ENCODE measurements at regions not wholly inside any gene's neighbourhood (a gene's known extent, or its start where the extent isn't known, plus 50 kb on each side); places are given as distances from the start of the nearest gene placed in this dataset.
A peak's percentile ranks its signal among the peaks of the same experiment; 100 is the strongest.

DNA sequence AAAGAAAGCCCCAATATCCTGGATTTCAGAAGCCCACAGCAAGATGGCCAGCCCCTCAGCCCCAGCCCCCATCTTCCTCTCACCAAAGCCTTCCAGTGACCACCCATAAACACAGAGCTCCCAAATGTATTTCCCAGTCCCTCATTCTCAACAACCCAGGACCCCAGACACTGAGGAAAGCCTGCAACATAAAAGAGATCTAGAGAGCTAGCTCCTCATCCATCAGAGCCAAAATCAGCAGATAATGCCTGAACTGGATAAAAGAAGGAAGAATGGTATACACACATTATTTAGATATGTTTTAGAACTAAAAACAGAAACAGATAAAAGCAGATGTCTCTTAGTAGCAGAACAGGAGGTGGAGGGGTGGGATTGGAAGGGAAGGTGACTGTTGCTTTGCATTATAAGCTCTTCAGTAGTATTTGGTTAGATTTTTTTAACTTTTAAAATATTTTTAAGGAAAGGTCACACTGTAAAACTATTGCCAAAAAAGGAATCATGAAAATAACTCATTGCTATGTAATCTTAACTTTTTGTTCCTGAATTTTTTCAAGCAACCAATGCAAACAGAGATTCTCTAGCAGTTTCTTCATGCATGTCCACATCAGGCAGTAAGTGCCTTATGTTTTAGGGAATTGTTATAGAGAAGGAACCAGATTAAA lies 144.2 kb upstream of the PKDCC start:
- Histone ChIP-seq H3K4me3 (no peak overlapping the region), H3K27ac (no peak overlapping the region)

DNA sequence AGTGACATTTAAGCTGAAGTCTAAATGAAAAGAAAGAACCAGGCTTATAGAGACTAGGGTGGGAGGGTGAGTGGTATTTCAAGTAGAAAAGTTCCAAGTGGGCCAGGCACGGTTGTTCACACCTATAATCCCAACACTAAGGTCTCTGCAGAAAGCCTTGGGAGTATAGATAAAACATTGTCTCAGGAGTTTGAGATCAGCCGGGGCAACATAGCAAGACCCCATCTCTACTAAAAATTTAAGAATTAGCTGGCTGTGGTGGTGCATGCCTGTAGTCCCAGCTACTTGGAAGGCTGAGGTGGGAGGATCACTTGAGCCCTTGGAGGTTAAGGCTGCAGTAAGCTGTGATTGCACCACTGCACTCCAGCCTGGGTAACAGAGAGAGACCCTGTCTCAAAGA lies 143.4 kb upstream of the PKDCC start:
- no peak overlapping the region for H3K4me3 ChIP-seq
- no peak overlapping the region for H3K27ac ChIP-seq

DNA sequence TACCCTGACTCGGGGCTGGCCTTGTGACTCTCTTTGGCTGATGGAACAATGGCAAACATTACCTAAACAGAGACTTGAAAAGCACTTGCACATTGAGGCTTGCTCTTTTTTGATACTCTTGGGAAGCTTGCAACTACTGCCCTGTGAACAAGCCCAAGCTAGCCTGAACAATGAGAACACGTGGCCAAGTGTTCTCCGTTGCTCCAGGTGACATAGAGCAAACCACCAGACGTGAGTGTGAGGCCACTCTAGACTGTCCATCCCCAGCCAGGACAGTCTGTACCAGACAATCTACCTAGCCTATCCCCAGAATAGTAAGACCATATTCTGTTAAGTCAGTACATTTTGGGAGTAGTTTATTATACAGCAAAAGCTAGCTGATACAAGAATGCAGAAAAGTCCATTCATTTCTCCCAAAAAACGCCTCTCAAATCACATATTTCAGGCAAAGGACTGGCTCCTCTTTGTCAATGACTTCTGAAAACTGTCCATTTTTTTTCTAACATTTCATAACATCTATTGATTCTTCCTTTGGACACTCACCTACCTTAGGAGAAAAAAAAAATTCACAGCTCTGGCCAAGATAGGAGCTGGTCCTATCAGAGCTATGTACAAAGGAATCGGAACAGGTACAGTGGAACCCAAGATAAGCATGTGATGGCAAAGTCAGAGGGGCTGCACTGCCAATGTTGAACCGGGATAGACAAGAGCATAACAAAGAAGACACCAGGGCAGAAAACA lies 142.1 kb upstream of the PKDCC start:
- Histone ChIP-seq H3K4me3 (no peak overlapping the region), H3K27ac (no peak overlapping the region)

DNA sequence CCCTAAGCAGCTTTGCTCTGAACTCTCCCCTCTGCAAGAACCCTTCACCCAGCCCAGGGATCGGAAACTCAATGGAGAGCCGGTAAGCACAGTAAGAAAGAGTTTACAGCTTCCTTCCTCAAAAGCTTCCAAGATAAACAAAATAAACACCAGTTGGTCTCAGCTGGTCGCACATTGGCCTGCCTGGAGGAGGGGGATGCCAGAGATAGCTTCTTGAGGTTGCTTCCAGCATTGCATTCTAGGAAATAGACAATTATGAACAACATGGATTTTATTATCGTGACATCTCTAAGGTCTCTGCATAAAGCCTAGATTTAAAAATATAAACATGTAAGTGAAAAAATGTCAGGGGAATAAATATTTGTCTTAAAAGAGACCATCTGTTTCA lies 141.5 kb upstream of the PKDCC start:
- H3K27ac ChIP-seq: no peak overlapping the region

DNA sequence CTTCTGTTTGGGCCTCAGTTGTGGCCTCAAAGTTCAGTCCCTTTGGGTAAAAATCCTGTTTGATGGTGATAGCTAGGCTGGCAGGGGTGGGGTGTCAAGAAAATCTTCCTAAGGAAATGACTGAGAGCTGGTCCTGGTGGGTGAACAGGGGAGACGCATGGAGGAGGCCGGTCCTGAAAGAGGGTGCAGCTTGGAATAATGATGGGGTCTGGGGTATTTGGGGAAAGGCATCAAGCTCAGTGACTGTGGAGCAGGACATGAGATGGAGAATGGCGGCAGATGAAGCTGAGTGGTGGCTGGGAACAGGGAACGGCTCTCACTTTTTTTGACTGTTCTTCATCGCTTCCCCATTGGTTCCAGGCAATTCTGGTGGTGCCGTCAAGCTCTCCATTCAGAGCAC lies 140.7 kb upstream of the PKDCC start:
- H3K27ac ChIP-seq: no peak overlapping the region

More for the DNA sequence above, 141.5 kb upstream of the PKDCC start:
- no peak overlapping the region for H3K4me3 ChIP-seq

DNA sequence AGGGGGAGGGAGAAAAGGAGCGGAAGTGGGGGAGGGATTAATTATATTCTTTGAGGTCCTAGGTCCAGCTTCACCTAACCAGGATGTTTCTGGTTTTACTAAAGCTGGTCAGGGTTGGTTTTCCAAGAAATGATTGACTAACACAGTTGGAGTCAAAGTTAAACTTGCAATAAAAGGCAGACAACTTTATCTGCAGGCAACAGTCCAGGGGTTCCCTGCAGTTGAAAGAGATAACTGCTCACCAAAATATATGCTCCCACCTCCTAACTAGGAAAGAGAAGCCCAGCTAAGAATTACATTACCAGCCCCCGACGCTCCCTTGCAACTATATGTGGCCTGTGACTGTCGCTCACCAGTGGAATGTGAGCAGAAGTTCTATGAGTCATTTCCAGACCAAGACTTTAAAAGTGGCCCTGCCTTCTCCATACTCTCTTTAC lies 140.0 kb upstream of the PKDCC start:
- Histone ChIP-seq H3K4me3 (no peak overlapping the region), H3K27ac (no peak overlapping the region)

More for the DNA sequence above, 140.7 kb upstream of the PKDCC start:
- H3K4me3 ChIP-seq: no peak overlapping the region

DNA sequence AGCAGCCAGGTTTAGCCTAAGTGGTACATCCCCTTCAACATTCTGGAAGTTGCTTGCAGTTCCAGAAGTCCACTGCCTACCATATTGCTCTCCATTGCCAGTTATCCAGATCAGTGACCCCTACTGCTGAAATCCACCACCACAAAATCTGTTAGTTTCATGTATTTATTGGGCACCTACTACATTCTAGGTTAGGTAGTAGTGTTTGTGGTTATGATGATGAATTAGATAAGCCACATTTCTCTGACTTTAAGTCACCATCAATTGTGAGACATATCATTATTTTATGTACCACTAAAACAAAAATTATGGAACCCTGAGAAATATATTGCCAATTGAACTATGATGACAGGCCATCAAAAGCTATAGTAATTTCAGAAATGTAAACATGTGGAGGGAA lies 139.5 kb upstream of the PKDCC start:
- no peak overlapping the region for H3K4me3 ChIP-seq
- no peak overlapping the region for H3K27ac ChIP-seq

DNA sequence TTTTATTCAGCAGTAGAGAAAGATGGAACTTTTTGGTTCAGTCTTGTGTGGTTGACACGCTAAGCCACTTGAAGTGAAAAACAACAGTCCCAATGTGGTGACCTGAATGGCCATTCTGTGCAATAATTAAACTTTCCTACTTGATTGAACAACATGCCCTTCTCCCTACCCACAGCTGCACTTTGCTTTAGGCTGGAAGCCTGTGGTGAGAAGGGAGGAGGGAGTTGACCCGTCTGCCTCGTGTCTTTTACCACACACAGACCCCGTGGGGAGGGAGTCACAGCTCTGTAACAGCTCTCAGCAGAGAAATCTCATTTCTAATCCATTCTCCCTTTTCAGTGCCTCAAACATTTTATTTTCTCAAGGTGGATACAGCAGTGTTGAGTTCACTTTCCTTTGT lies 138.2 kb upstream of the PKDCC start:
- no peak overlapping the region for H3K27ac ChIP-seq

DNA sequence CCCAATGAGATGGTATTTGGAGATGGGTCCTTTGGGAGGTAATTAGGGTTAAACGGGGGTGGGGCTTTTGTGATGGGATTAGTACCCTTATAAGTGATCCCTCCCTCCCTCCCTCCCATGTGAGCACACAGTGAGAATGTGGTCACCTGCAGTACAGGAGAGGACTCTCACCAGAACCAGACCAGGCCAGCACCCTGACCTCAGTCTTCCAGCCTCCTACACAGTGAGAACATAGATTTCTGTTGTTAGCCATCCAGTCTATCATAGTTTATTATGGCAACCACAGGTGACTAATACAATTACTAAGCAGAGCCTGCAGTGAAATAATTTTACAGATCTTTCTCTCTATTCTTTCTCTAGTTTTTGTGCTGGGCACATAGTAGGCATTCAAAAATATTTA lies 137.7 kb upstream of the PKDCC start:
- Histone ChIP-seq H3K4me3 (no peak overlapping the region), H3K27ac (no peak overlapping the region)

More for the DNA sequence above, 138.2 kb upstream of the PKDCC start:
- no peak overlapping the region for H3K4me3 ChIP-seq

DNA sequence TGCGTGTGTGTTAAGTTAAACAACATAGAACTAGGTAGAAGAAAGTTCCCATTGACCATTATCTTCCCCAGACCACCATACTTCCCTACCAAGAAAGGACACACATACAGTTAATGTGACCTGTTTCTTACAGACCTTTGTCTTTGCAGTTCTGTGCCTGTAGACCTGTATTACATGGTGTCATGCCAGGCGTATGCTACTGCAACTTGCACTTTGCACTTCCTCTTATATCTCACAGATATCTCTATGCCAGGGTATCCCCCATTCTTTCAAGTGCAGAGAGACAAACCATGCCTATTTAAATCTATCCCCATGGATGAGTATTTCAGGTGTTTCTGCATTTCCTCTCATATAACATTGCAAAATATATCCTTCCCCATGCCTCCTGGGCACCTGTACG lies 136.8 kb upstream of the PKDCC start:
- no peak overlapping the region for H3K4me3 ChIP-seq

DNA sequence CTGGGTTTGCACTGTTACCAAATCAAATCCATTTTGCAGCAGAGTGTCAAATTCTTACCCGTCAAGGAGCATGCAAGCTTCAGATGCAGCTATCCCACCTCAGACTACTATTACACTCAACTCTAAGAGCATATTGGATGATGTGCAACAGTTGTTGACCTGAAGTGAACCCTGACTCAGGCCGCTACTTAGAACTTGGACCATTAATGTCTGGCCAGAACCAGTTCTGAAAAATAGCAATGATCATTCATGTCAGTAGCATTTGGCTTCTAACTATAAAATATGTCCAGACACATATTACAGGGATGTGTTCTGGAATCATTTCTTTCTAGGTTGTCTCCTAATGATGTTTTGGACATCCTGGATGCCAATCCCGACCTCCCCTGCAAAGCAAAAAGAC lies 135.5 kb upstream of the PKDCC start:
- Histone ChIP-seq H3K27ac (no peak overlapping the region), H3K4me3 (no peak overlapping the region)

More for the DNA sequence above, 136.8 kb upstream of the PKDCC start:
- no peak overlapping the region for H3K27ac ChIP-seq

DNA sequence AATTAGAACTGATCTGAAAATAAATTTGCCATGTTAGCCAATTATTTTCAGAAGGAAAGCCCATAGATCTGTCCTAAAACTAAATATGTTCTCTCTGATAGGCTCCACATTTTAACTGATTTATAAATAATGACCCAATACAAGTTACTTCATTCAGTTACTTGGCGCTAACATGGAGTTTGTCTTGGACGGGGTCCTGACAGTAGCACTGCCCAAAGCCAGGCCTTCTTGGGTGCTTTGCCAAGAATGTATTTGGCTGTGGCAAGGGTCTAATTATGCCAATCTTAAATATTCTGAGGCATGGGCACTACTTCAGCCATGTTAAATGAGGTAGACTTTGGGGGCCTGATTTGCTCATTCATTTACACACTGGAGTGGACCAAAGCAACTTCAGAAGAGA lies 135.0 kb upstream of the PKDCC start:
- H3K27ac ChIP-seq: no peak overlapping the region

DNA sequence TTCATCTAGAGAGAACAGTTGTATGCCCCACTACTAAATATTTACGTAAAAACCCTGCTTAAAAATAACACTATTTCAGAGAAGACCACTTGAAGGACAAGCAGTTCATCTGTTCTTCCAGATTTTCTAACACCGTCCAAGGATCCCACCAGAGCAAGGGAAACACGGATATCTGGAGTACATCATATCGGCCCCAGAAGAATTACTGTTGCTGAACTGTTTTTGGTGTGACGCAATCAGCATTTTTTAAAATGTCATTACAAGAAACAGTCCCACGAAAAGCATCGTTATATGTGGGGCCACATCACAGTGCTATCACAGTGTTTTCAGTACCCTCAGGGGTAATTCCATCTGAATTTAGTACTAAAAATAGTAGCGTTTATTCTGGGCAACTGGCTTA lies 134.5 kb upstream of the PKDCC start:
- H3K27ac ChIP-seq: no peak overlapping the region
- no peak overlapping the region for H3K4me3 ChIP-seq

More for the DNA sequence above, 135.0 kb upstream of the PKDCC start:
- H3K4me3 ChIP-seq: no peak overlapping the region

DNA sequence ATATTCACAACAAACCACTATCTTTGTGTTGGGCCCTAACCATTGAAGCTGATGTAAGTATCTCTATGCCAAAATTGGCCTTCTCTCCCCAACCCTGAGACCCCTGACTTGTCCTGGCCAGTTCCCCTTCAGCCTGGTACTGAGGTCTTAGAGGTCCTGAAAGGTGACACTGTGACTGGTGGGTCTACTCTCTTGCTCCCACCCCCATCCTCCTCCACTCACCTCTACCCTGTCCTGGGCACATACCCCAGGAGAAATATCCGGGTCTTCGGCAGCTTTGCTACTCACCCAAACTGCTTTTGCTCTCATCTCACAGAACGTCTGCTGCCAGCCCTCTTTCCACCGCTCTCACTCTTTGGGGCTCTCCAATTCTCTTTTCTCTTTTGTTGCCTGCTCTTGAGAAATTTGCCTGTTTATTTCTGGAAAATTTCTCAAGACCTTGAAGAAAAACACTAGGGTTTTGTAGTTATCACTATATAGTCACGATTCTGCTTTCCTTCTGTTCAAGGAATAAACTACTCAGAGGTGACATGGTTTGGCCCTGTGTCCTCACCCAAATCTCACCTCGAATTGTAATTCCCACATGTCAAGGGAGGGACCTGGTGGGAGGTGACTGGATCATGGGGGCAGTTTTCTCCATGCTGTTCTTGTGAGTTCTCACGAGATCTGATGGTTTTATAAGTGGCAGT lies 133.8 kb upstream of the PKDCC start:
- H3K4me3 ChIP-seq: no peak overlapping the region
- no peak overlapping the region for H3K27ac ChIP-seq

DNA sequence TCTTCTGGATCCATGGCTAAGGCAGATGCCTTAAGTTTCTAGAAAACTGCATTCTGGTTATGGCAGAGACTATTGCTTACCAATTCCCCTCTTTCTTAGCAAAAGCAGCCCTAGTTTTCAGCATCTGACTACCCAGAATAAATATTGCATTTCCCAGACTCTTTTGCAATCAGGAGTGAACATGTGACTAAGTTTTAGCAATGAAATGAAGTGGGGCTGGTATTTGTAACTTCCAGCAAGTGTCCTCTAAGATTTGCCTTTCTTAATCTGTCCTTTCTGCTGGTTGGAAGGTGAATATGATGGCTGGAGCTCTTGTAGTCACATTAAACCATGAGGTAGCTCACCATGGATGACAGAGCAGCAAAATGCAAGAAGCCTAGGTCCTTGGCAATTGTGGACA lies 132.9 kb upstream of the PKDCC start:
- Histone ChIP-seq H3K4me3 (no peak overlapping the region), H3K27ac (no peak overlapping the region)

DNA sequence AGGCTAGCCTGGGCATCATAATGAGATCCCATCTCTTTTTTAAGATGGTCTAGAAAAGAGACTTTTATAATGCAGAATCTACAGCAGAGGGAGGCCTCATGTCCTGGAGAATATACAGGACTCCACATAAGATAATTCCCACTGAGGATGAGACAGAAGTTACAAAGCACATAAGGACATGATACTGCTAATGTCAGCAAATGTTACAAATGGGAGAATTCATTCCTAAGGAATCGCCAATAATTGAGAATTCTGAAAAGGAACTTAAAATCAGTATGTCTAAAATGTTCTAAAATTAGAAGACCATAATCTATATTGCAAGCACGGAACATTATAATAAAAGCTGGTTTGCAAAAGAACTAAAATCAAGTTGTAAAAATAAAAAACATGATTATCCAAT lies 131.6 kb upstream of the PKDCC start:
- Histone ChIP-seq H3K27ac (no peak overlapping the region), H3K4me3 (no peak overlapping the region)

DNA sequence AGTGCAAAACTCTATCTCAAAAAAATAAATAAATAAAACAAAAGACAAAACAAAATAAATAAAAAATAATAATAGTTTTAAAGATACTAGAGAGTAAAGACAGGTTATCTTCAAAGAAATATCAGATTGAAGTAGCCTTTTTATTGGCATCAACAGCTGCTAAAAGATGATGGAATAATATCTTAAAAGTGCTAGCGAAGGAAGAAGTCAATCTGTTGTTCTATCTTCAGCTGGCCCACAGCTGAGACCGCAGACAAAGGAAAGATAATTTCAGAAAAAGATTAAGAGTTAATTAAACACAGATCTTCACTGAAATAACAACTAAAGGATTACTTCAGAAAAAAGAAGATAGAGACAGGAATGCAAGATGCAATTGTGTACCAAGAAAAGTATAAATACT lies 130.2 kb upstream of the PKDCC start:
- H3K27ac ChIP-seq: no peak overlapping the region
- no peak overlapping the region for H3K4me3 ChIP-seq

DNA sequence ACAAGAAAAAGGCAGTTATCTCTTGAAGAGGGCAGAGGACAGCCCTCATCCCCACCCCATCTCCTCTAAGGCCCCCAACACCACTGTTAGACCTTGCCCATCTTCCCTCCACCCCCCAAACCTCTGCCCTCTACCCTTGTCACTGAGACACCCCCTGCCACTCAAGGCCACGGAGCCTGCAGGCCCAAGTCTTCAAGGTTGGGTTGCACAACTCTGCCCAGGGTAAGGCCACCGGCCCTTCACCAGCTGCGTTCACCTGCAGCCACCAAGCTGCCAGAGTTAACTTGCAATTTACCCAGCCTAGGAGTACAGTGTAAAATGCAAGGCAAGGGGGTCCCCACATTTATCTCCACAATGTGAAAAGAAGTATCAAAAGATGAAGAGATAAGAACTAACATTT lies 128.7 kb upstream of the PKDCC start:
- no peak overlapping the region for H3K4me3 ChIP-seq
- H3K27ac ChIP-seq: no peak overlapping the region

DNA sequence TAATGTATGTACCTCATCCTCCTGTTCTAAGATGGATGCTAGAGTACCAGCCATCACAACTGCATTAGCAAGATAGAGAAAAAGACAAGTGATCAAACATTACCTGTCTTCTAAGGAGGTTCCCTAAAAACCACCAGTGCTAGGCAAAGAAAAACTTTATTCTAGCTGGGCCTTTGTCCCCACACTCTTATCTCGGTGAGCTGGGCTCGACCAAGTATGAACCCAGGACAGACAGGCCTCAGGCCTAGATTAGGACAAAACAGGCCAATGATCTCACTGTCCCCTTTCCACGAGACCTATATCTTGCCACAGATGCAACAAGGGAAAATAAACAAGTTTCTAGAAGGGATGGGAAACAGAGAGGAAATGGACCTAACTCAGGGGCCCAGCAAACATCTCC lies 127.6 kb upstream of the PKDCC start:
- Histone ChIP-seq H3K4me3 (no peak overlapping the region), H3K27ac (no peak overlapping the region)

DNA sequence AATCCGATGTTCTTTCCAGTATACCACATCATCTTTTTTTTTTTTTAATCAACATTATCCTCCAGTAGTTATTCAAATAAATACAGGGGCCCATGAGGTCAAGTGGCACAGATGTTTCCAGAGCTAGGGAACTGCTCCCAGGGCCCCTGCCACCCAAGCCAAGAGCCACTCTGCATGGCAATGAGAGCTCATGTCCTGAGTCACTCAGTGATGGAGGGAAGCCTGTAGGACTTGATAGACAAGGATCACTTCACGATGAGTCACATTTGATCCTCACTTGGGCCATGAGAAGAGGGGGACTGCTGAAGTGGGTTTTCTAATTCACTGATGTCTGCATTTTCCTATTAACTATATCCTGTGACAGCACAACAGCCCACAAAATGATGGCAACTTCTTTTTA lies 127.0 kb upstream of the PKDCC start:
- H3K4me3 ChIP-seq: no peak overlapping the region

DNA sequence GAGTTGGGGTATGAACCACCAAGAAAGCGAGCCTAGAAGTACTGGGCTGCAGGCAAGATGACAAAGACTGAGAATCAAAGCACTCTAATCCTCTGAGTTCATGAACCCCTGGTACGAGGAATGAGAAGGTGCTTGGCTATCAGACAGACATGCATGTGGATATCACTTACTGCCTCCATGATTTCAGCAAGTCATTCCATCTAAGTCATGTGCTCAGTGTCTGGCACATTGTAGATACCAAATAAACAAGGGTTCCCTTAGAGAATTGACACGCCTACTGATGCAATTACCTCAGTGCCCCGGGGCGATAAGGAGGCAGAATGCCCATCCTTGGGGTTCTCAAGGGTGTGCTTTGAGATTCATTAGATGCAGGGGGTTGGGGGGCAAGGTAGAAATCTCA lies 125.6 kb upstream of the PKDCC start:
- no peak overlapping the region for H3K4me3 ChIP-seq
- peak overlapping the region in 1 of 21 experiments; percentile 14 for H3K27ac ChIP-seq

More for the DNA sequence above, 127.0 kb upstream of the PKDCC start:
- no peak overlapping the region for H3K27ac ChIP-seq

Measured in skin epidermis (tissue), 12 donors.